Esophagus muscularis mucosa (tissue), 3 donors: ENCODE measurements at regions not wholly inside any gene's neighbourhood (a gene's known extent, or its start where the extent isn't known, plus 50 kb on each side); places are given as distances from the start of the nearest gene placed in this dataset.
"Not testable (repeated sequence)": the region's sequence is repeated elsewhere in the genome, so short reads cannot be mapped to it uniquely, and the experiment has no call there.

Source experiments
- CTCF ChIP-seq, 3 experiments: fragments of 200-600 bp in 2 of 3; fragments of 450-650 bp in 1 of 3; sonication (generic) in 2 of 3; IDR thresholded peaks; one replicate each; pipeline ENCODE4 v1.5.1; 2017 to 2019; ENCODE audit warnings: antibody characterized with exemption in 3 of 3, mild to moderate bottlenecking in 2 of 3, moderate library complexity in 1 of 3
- EP300 ChIP-seq: sonication (generic); formaldehyde crosslinking; IDR thresholded peaks from one replicate; pipeline ENCODE4 v1.6.1; 2017; ENCODE audit warnings: antibody characterized with exemption

- TF ChIP-seq CTCF (IDR thresholded peaks at IDR 0.05); EP300: not testable (repeated sequence)
These were observed 81.7 kb upstream of the PRL start for GRCh38 chr6:22378536-22378935.
